HepG2 (cell line): ENCODE measurements at regions not wholly inside any gene's neighbourhood (a gene's known extent, or its start where the extent isn't known, plus 50 kb on each side); places are given as distances from the start of the nearest gene placed in this dataset.
A peak's percentile ranks its signal among the peaks of the same experiment; 100 is the strongest.

Source experiments
- ATAC-seq: fragments of 200-7000 bp; cut with Tn5 transposase; 3 replicates; pipeline ENCODE4 v1.9.1; 2020; ENCODE audit warnings: mild to moderate bottlenecking, moderate library complexity
- BruUV-seq: library from RNA; stranded (reverse); fragments of 400-500 nt; replicated peaks from 2 replicates; lab custom pipeline; 2021; lab: Mats Ljungman, UMichigan
- CTCF ChIA-PET: fragments of 300-600 bp; formaldehyde crosslinking; extraction: SDS; loops from one replicate; lab custom pipeline; 2021; ENCODE audit warnings: low total read pairs, inconsistent platforms, low intra/inter-chr PET ratio; lab: Yijun Ruan, JAX
- POLR2A ChIA-PET: fragments of 350-600 bp; sonication (Branson Sonifier 250); formaldehyde crosslinking; loops from one replicate; lab custom pipeline; 2020; ENCODE audit warnings: antibody characterized with exemption, inconsistent platforms; lab: Yijun Ruan, JAX
- DNase-seq: peaks from one replicate; pipeline ENCODE4 v3.0.0-alpha.2; 2015; ENCODE audit warnings: low spot score
- FAIRE-seq: peaks from 3 replicates; lab custom pipeline; 2011; peaks lifted over from hg19 to GRCh38; lab: Jason Lieb, UNC
- H2AFZ ChIP-seq: one replicate; pipeline ENCODE4 v1.6.1; 2011; ENCODE audit warnings: low read length, inconsistent platforms
- H3K27ac ChIP-seq: fragments of 300-600 bp; 3 replicates; pipeline ENCODE4 v1.8.0; 2011; ENCODE audit warnings: mixed run types, mild to moderate bottlenecking, mixed read lengths, low read length, inconsistent platforms; ENCODE audit not compliant: insufficient read depth; ENCODE audit errors: extremely low read length
- H3K27me3 ChIP-seq, 2 experiments: fragments of 200-600 bp in 1 of 2; 2 replicates in 1 of 2; 3 replicates in 1 of 2; pipeline versions ENCODE4 v1.6.0 to v1.8.0; 2011; ENCODE audit warnings: low read length in 2 of 2, mild to moderate bottlenecking in 2 of 2, moderate library complexity in 2 of 2, inconsistent platforms in 1 of 2; ENCODE audit not compliant: insufficient read depth in 2 of 2, control insufficient read depth in 1 of 2
- H3K36me3 ChIP-seq, 2 experiments: fragments of 200-600 bp in 1 of 2; replicated peaks in 1 of 2; 2 replicates in 1 of 2; 3 replicates in 1 of 2; pipeline versions ENCODE4 v1.5.1 to v1.8.0; 2011; ENCODE audit warnings: low read length in 2 of 2, inconsistent platforms in 1 of 2; ENCODE audit not compliant: insufficient read depth in 2 of 2, control insufficient read depth in 1 of 2
- H3K4me1 ChIP-seq: 2 replicates; pipeline ENCODE4 v1.5.1; 2012; ENCODE audit warnings: low read length, inconsistent platforms; ENCODE audit not compliant: insufficient read depth
- H3K4me2 ChIP-seq: 2 replicates; pipeline ENCODE4 v1.6.0; 2011; ENCODE audit warnings: low read depth, low read length, inconsistent platforms
- H3K4me3 ChIP-seq, 3 experiments: fragments of 200-600 bp in 1 of 3; sonication (generic), shearing (Covaris generic) in 1 of 3; replicated peaks in 1 of 3; 2 replicates each; pipeline ENCODE4 v1.5.1; 2011 to 2016; ENCODE audit warnings: low read length in 3 of 3, inconsistent platforms in 2 of 3, low read depth in 2 of 3, mild to moderate bottlenecking in 2 of 3, control low read depth in 1 of 3, mixed read lengths in 1 of 3; ENCODE audit not compliant: insufficient read depth in 1 of 3
- H3K79me2 ChIP-seq: one replicate; pipeline ENCODE4 v1.6.1; 2011; ENCODE audit warnings: low read length, inconsistent platforms; ENCODE audit not compliant: insufficient read depth
- H3K9ac ChIP-seq: 2 replicates; pipeline ENCODE4 v1.6.0; 2011; ENCODE audit warnings: mild to moderate bottlenecking, low read depth, low read length, inconsistent platforms; ENCODE audit not compliant: insufficient read depth
- H3K9me3 ChIP-seq: 2 replicates; pipeline ENCODE4 v1.5.1; 2012; ENCODE audit warnings: mild to moderate bottlenecking, low read length
- H4K20me1 ChIP-seq: 2 replicates; pipeline ENCODE4 v1.6.0; 2011; ENCODE audit warnings: inconsistent platforms, mild to moderate bottlenecking, low read length, moderate library complexity; ENCODE audit not compliant: insufficient read depth
- ADNP ChIP-seq: sonication (generic); formaldehyde crosslinking; IDR thresholded peaks from 2 replicates; pipeline ENCODE4 v1.4.0; 2020; ENCODE audit warnings: missing genetic modification reagents
- TCF7 ChIP-seq: sonication (generic); IDR thresholded peaks from 2 replicates; pipeline ENCODE4 v1.6.1; 2016; ENCODE audit warnings: antibody characterized with exemption, low read depth
- WGBS: methylation state at CpG from one replicate; pipeline ENCODE4 v1.1.6; 2017; ENCODE audit warnings: low lambda C conversion rate; 5-methylcytosine and 5-hydroxymethylcytosine counted together
- in situ Hi-C: cut with HindIII; loops from 2 replicates; pipeline ENCODE4 v1.10.0; 2017; ENCODE audit warnings: low pct_unique_long_range_greater_than_20kb; ENCODE audit not compliant: extremely low pct_ligation_motif_present
- intact Hi-C: fragments of 100-400 bp; cut with micrococcal nuclease; formaldehyde crosslinking; loops from one replicate; pipeline ENCODE4 v1.10.0; 2022; ENCODE audit not compliant: unreplicated experiment
- TF ChIP-seq, protein P1 (sequence below): sonication (generic); formaldehyde crosslinking; IDR thresholded peaks from 2 replicates; pipeline ENCODE4 v1.5.1; 2020; ENCODE audit warnings: mild to moderate bottlenecking, missing genetic modification reagents, borderline replicate concordance

DNA sequence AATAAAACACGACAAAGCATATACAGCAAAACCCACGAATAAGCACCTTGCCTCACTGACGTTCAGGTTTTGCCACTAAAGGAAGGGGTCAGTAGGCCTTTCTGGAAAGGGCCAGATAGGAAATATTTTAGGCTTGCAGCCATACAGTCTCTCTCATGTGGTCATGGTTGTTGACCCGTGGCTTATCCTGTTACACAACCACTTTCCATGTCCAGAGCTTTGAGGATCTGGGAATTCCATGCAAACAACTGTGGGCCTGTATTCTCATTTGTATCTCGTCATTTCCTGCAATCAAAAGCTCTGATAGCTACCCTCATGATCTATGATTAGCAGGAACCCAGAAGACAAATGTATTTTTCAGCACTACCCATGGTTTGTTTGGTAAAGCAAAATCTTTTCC lies 108.3 kb downstream of the DRD1 start:
- Histone ChIP-seq H3K9ac (no peak overlapping the region), H3K36me3 (no peaks in the 10 kb centered on the region), H2AFZ (no peak overlapping the region), H3K79me2 (no peaks in the 10 kb centered on the region), H4K20me1 (no peaks in the 10 kb centered on the region), H3K4me2 (no peak overlapping the region), H3K4me1 (no peaks in the 10 kb centered on the region), H3K9me3 (no peaks in the 10 kb centered on the region), H3K4me3 (no peak overlapping the region), H3K27me3 (no peaks in the 10 kb centered on the region; a peak in 1 of 5 replicates), H3K27ac (no peak overlapping the region)
- ATAC-seq: no peak
- peak; percentile 47 for DNase-seq
- in situ Hi-C loops: no loop called here
- ChIA-PET POLR2A (no interaction called here), CTCF (no interaction called here)
- TF ChIP-seq, protein P1, sequence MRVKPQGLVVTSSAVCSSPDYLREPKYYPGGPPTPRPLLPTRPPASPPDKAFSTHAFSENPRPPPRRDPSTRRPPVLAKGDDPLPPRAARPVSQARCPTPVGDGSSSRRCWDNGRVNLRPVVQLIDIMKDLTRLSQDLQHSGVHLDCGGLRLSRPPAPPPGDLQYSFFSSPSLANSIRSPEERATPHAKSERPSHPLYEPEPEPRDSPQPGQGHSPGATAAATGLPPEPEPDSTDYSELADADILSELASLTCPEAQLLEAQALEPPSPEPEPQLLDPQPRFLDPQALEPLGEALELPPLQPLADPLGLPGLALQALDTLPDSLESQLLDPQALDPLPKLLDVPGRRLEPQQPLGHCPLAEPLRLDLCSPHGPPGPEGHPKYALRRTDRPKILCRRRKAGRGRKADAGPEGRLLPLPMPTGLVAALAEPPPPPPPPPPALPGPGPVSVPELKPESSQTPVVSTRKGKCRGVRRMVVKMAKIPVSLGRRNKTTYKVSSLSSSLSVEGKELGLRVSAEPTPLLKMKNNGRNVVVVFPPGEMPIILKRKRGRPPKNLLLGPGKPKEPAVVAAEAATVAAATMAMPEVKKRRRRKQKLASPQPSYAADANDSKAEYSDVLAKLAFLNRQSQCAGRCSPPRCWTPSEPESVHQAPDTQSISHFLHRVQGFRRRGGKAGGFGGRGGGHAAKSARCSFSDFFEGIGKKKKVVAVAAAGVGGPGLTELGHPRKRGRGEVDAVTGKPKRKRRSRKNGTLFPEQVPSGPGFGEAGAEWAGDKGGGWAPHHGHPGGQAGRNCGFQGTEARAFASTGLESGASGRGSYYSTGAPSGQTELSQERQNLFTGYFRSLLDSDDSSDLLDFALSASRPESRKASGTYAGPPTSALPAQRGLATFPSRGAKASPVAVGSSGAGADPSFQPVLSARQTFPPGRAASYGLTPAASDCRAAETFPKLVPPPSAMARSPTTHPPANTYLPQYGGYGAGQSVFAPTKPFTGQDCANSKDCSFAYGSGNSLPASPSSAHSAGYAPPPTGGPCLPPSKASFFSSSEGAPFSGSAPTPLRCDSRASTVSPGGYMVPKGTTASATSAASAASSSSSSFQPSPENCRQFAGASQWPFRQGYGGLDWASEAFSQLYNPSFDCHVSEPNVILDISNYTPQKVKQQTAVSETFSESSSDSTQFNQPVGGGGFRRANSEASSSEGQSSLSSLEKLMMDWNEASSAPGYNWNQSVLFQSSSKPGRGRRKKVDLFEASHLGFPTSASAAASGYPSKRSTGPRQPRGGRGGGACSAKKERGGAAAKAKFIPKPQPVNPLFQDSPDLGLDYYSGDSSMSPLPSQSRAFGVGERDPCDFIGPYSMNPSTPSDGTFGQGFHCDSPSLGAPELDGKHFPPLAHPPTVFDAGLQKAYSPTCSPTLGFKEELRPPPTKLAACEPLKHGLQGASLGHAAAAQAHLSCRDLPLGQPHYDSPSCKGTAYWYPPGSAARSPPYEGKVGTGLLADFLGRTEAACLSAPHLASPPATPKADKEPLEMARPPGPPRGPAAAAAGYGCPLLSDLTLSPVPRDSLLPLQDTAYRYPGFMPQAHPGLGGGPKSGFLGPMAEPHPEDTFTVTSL (CRISPR knock-in tag): no peak
- TF ChIP-seq TCF7 (0 out of 2 replicates have a peak, but pooled peaks have one; percentile 15), ADNP (CRISPR knock-in tag) (no peak)
- FAIRE-seq: no peak
- intact Hi-C loops: no loop called here
- BruUV-seq: no TSS peak
- WGBS: 0% methylated on average over 4 of the region's 5 CpGs
